Upper lobe of left lung (tissue), 6 donors: ENCODE measurements at regions not wholly inside any gene's neighbourhood (a gene's known extent, or its start where the extent isn't known, plus 50 kb on each side); places are given as distances from the start of the nearest gene placed in this dataset.

Source experiments
- ATAC-seq, 2 donors: fragments of 200-7000 bp; cut with Tn5 transposase; one replicate each; pipeline ENCODE4 v1.9.1; 2022; ENCODE audit warnings: mild to moderate bottlenecking in 2 of 2, moderate library complexity in 2 of 2; ENCODE audit not compliant: low FRiP score in 2 of 2
- DNase-seq, 2 donors: peaks; one replicate each; pipeline ENCODE4 v3.0.0-alpha.2; 2019 to 2020
- H3K27ac ChIP-seq, 4 donors: fragments of 200-600 bp; sonication (generic); one replicate each; pipeline ENCODE4 v1.5.1; 2016 to 2019
- H3K27me3 ChIP-seq, 4 donors: fragments of 200-600 bp; sonication (generic); one replicate each; pipeline ENCODE4 v1.5.1; 2017 to 2019
- H3K36me3 ChIP-seq, 4 donors: fragments of 200-600 bp; sonication (generic); one replicate each; pipeline ENCODE4 v1.5.1; 2016 to 2019
- H3K4me1 ChIP-seq, 4 donors: fragments of 200-600 bp; sonication (generic); one replicate each; pipeline ENCODE4 v1.5.1; 2018 to 2019
- H3K4me3 ChIP-seq, 4 donors: fragments of 200-600 bp; sonication (generic); one replicate each; pipeline ENCODE4 v1.5.1; 2017 to 2019; ENCODE audit warnings: mild to moderate bottlenecking in 2 of 4, moderate library complexity in 1 of 4
- H3K9me3 ChIP-seq, 4 donors: fragments of 200-600 bp; sonication (generic); one replicate each; pipeline ENCODE4 v1.5.1; 2018 to 2019
- EP300 ChIP-seq, 4 donors: sonication (generic); formaldehyde crosslinking; IDR thresholded peaks; one replicate each; pipeline ENCODE4 v1.5.1; 2017; ENCODE audit warnings: antibody characterized with exemption in 4 of 4, control low read depth in 2 of 4
- POLR2A ChIP-seq, 4 donors: fragments of 450-650 bp; IDR thresholded peaks; one replicate each; pipeline ENCODE4 v1.5.1; 2016 to 2017; ENCODE audit warnings: antibody characterized with exemption in 4 of 4, mild to moderate bottlenecking in 2 of 4
- POLR2AphosphoS5 ChIP-seq, 2 donors: sonication (generic); formaldehyde crosslinking; IDR thresholded peaks; one replicate each; pipeline ENCODE4 v1.5.1; 2017; ENCODE audit warnings: antibody characterized with exemption in 2 of 2
- WGBS, 2 donors: methylation state at CpG; one replicate each; pipeline ENCODE4 v1.1.5; 2017 to 2018; 5-methylcytosine and 5-hydroxymethylcytosine counted together
- TF ChIP-seq, protein P1 (sequence below), 6 experiments: fragments of 450-650 bp in 4 of 6; fragments of 200-600 bp in 2 of 6; sonication (generic) in 2 of 6; IDR thresholded peaks; one replicate each; pipeline ENCODE4 v1.5.1; 2016 to 2019; ENCODE audit warnings: antibody characterized with exemption in 6 of 6
- donor health status: DM: no; HTN: no; CAD: no; lungs with moderate emphysema.
- donor health status: DM: no; HTN: yes; CAD: no; lungs with severe emphysema.

DNA sequence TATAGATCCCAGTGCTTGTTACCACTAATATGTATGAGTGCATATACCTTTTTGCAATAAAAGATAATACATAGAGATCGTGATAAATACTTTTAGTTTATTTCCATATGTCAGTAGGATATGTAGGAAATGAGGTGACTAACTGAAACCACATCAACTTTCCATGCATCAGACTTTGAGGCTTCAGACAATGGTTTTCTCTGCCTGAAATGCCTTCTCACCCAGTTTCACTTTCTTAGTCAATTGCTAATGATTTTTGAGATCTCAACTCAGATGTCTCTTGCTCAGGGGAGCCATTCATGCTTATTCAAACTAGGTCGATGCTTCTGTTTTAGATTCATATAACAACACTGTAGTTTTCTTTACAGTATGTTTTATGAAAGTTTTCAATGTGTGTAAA lies 626.6 kb upstream of the ADGRB3 start:
- WGBS, 2 donors, result 62 to 64% methylated on average over 2 of the region's 2 CpGs
- Histone ChIP-seq H3K4me3 (no peak overlapping the region), H3K36me3 (no peaks in the 10 kb centered on the region), H3K27me3 (no peaks in the 10 kb centered on the region), H3K4me1 (no peaks in the 10 kb centered on the region), H3K27ac (no peak overlapping the region), H3K9me3 (no peaks in the 10 kb centered on the region)
- ATAC-seq, result no peak
- no peak for TF ChIP-seq POLR2AphosphoS5 (IDR thresholded peaks at IDR 0.05)
- no peak for TF ChIP-seq EP300 (IDR thresholded peaks at IDR 0.05)
- TF ChIP-seq POLR2A (IDR thresholded peaks at IDR 0.05), result no peak
- TF ChIP-seq, protein P1, sequence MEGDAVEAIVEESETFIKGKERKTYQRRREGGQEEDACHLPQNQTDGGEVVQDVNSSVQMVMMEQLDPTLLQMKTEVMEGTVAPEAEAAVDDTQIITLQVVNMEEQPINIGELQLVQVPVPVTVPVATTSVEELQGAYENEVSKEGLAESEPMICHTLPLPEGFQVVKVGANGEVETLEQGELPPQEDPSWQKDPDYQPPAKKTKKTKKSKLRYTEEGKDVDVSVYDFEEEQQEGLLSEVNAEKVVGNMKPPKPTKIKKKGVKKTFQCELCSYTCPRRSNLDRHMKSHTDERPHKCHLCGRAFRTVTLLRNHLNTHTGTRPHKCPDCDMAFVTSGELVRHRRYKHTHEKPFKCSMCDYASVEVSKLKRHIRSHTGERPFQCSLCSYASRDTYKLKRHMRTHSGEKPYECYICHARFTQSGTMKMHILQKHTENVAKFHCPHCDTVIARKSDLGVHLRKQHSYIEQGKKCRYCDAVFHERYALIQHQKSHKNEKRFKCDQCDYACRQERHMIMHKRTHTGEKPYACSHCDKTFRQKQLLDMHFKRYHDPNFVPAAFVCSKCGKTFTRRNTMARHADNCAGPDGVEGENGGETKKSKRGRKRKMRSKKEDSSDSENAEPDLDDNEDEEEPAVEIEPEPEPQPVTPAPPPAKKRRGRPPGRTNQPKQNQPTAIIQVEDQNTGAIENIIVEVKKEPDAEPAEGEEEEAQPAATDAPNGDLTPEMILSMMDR (IDR thresholded peaks at IDR 0.05), result no peak
- DNase-seq, result no peak

DNA sequence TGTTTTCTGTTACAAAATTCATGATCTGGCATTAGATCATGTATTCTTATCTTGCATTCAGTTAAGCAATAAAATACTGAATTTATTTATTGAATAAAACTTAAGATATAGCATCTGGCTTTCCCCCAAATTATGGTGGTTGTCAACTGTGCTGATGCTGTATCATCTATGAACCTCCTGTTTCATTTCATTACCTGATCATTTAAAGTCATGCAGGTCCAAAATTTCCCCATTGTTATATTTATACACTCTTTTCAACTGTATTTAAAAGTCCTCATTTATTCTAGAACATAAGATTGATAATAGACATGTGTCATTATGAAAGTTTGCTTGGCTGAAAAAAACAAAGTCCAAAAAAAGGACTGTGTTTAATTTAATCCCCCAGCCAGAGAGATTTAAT lies 627.4 kb upstream of the ADGRB3 start:
- Histone ChIP-seq H3K27ac (no peak overlapping the region), H3K27me3 (no peaks in the 10 kb centered on the region), H3K9me3 (no peaks in the 10 kb centered on the region), H3K4me3 (no peak overlapping the region), H3K4me1 (no peaks in the 10 kb centered on the region), H3K36me3 (no peaks in the 10 kb centered on the region)
- DNase-seq (no peak), ATAC-seq (no peak)
- TF ChIP-seq, protein P1 (IDR thresholded peaks at IDR 0.05), result no peak
- no peak for TF ChIP-seq EP300 (IDR thresholded peaks at IDR 0.05)

DNA sequence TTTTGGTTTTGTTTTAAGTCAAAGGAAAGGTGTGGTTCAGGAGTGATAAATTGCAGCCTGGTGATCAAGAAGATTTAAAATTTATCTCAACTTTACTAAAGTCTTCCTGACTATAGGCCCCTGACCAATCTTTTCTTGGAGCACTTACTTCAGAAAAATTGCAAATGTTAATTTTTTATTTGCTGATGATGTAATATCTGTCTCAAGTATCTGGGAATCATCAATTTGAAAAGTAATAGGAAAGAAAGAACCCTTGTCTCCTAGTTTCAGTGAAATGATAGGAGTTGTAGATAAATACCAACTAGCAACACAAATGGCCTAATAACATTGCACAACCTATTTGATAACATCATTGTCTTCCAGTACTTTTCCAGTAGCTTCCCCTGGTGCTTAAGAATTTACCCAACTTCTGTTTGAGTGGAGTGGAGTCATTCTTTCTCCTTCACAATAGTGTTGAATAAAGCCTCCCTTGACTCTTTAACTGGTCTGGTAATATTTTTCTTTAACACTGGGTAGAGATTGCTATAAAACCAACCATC lies 648.3 kb upstream of the ADGRB3 start:
- Histone ChIP-seq H3K4me3 (no peak overlapping the region), H3K27ac (no peak overlapping the region), H3K9me3 (no peaks in the 10 kb centered on the region), H3K36me3 (no peaks in the 10 kb centered on the region), H3K27me3 (no peaks in the 10 kb centered on the region), H3K4me1 (no peaks in the 10 kb centered on the region)
- DNase-seq (no peak), ATAC-seq (no peak)
- TF ChIP-seq POLR2AphosphoS5 (IDR thresholded peaks at IDR 0.05) (no peak), EP300 (IDR thresholded peaks at IDR 0.05) (no peak)

DNA sequence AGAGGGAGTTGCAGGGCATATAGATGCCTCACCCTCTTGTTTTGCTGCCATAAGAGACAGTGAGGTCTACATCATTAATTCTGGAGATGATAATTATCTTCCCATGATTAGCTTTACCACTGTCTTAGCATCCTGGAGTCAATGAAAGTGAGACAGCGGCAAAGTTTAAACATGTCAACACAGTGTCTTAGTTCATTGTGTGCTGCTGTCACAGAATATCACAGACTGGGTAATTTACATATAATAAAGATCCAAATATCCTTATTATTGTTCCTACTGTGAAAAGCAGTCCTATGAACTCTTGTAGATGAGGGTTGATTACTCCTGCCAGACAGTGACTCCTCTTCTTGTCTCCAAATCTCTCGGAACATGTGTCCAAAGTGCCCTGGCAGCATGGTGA lies 658.6 kb upstream of the ADGRB3 start:
- DNase-seq (no peak), ATAC-seq (no peak)
- Histone ChIP-seq H3K9me3 (no peaks in the 10 kb centered on the region), H3K27me3 (no peaks in the 10 kb centered on the region), H3K36me3 (no peaks in the 10 kb centered on the region), H3K4me3 (no peak overlapping the region), H3K27ac (no peak overlapping the region), H3K4me1 (no peaks in the 10 kb centered on the region)
- WGBS, 2 donors, result 90 to 92% methylated on average over 2 of the region's 2 CpGs
- TF ChIP-seq, protein P1 (IDR thresholded peaks at IDR 0.05), result no peak
- TF ChIP-seq POLR2AphosphoS5 (IDR thresholded peaks at IDR 0.05) (no peak), EP300 (IDR thresholded peaks at IDR 0.05) (no peak), POLR2A (IDR thresholded peaks at IDR 0.05) (no peak)

DNA sequence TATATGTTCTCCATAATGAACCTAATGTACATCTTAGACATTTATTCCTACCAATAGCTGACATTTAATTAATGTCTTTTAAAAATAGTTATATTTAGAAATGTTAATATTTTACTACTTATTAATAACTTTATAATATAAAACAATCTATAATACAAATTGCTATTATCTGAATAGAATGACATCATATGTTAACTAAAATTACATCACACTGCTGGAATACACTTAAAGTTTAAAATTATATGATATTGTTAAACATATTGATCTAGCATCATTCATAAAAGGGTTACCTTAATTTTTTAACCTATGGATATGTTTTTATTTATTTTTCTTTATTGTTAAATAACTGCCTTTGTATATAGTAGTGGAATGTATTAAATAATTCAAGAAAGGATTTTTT lies 660.2 kb upstream of the ADGRB3 start:
- H3K9me3 ChIP-seq, result no peaks in the 10 kb centered on the region
- no peak for ATAC-seq
- TF ChIP-seq POLR2A (IDR thresholded peaks at IDR 0.05) (no peak), POLR2AphosphoS5 (IDR thresholded peaks at IDR 0.05) (no peak), EP300 (IDR thresholded peaks at IDR 0.05) (no peak)
- TF ChIP-seq, protein P1 (IDR thresholded peaks at IDR 0.05), result no peak
- H3K36me3 ChIP-seq, result no peaks in the 10 kb centered on the region
- no peak for DNase-seq
- no peaks in the 10 kb centered on the region for H3K4me1 ChIP-seq
- H3K4me3 ChIP-seq, result no peak overlapping the region
- H3K27ac ChIP-seq, result no peak overlapping the region
- no peaks in the 10 kb centered on the region for H3K27me3 ChIP-seq
